PC-3 (cell line): ENCODE measurements at regions not wholly inside any gene's neighbourhood (a gene's known extent, or its start where the extent isn't known, plus 50 kb on each side); places are given as distances from the start of the nearest gene placed in this dataset.

Experiments used
- ATAC-seq: fragments of 200-7000 bp; cut with Tn5 transposase; 2 replicates; pipeline ENCODE4 v1.9.1; 2020; ENCODE audit warnings: mild to moderate bottlenecking, moderate library complexity
- BruUV-seq: library from RNA; stranded (reverse); fragments of 400-500 nt; replicated peaks from 2 replicates; lab custom pipeline; 2021; lab: Mats Ljungman, UMichigan
- CTCF ChIA-PET: fragments of 300-600 bp; sonication (Branson Sonifier 250); formaldehyde crosslinking; loops from one replicate; lab custom pipeline; 2022; ENCODE audit warnings: antibody characterized with exemption; lab: Charles Lee
- POLR2A ChIA-PET: fragments of 300-600 bp; sonication (Branson Sonifier 250); formaldehyde crosslinking; loops from one replicate; lab custom pipeline; 2022; ENCODE audit warnings: antibody characterized with exemption; ENCODE audit not compliant: unreplicated experiment; lab: Charles Lee
- DNase-seq: peaks from one replicate; pipeline ENCODE4 v3.0.0-alpha.2; 2015
- H2AFZ ChIP-seq: fragments of 300-600 bp; sonication (generic); 2 replicates; pipeline ENCODE4 v1.6.0; 2016; ENCODE audit warnings: antibody characterized with exemption, low read length
- H3F3A ChIP-seq: fragments of 300-600 bp; sonication (generic); one replicate; pipeline ENCODE4 v1.6.0; 2017; ENCODE audit warnings: antibody characterized with exemption, low read length, control low read depth, mild to moderate bottlenecking; ENCODE audit not compliant: unreplicated experiment
- H3K27ac ChIP-seq: fragments of 300-600 bp; sonication (generic); 2 replicates; pipeline ENCODE4 v1.5.1; 2016; ENCODE audit warnings: mild to moderate bottlenecking, low read length
- H3K27me3 ChIP-seq: fragments of 300-600 bp; sonication (generic); 2 replicates; pipeline ENCODE4 v1.6.1; 2016; ENCODE audit warnings: low read length, mixed read lengths
- H3K36me3 ChIP-seq: fragments of 300-600 bp; sonication (generic); 2 replicates; pipeline ENCODE4 v1.6.1; 2016; ENCODE audit warnings: low read depth, mixed run types, low read length, mixed read lengths
- H3K4me1 ChIP-seq: fragments of 300-600 bp; sonication (generic); 2 replicates; pipeline ENCODE4 v1.5.1; 2016; ENCODE audit warnings: low read length; ENCODE audit not compliant: insufficient read depth
- H3K4me2 ChIP-seq: fragments of 300-600 bp; sonication (generic); 2 replicates; pipeline ENCODE4 v1.6.0; 2016; ENCODE audit warnings: low read length
- H3K4me3 ChIP-seq: fragments of 300-600 bp; sonication (generic); 2 replicates; pipeline ENCODE4 v1.5.1; 2016; ENCODE audit warnings: mild to moderate bottlenecking, low read length, mixed read lengths
- H3K79me2 ChIP-seq: fragments of 300-600 bp; sonication (generic); 2 replicates; pipeline ENCODE4 v1.6.1; 2017; ENCODE audit warnings: low read length, mixed read lengths
- H3K9ac ChIP-seq: fragments of 300-600 bp; sonication (generic); 2 replicates; pipeline ENCODE4 v1.6.0; 2016; ENCODE audit warnings: mild to moderate bottlenecking, low read length
- H3K9me2 ChIP-seq: fragments of 300-600 bp; sonication (generic); replicated peaks from 2 replicates; pipeline ENCODE4 v1.6.1; 2016; ENCODE audit warnings: mixed run types, low read length, mixed read lengths
- H3K9me3 ChIP-seq: fragments of 300-600 bp; sonication (generic); 2 replicates; pipeline ENCODE4 v1.6.1; 2016; ENCODE audit warnings: low read length, mixed read lengths
- H4K20me1 ChIP-seq: fragments of 300-600 bp; sonication (generic); 2 replicates; pipeline ENCODE4 v1.6.1; 2016; ENCODE audit warnings: low read length, mixed read lengths
- EZH2 ChIP-seq: fragments of 300-600 bp; sonication (generic); IDR thresholded peaks from one replicate; pipeline ENCODE4 v1.6.1; 2017; ENCODE audit warnings: antibody characterized with exemption, mild to moderate bottlenecking, low read length; ENCODE audit not compliant: unreplicated experiment
- EZH2phosphoT487 ChIP-seq: fragments of 300-600 bp; sonication (generic); IDR thresholded peaks from 2 replicates; pipeline ENCODE4 v1.6.1; 2018; ENCODE audit warnings: mild to moderate bottlenecking, antibody characterized with exemption, low read length, borderline replicate concordance
- intact Hi-C: fragments of 100-400 bp; cut with micrococcal nuclease; formaldehyde crosslinking; loops from 2 replicates; pipeline ENCODE4 v1.9.0; 2023
- TF ChIP-seq, protein P1 (sequence below): fragments of 300-600 bp; sonication (generic); conservative IDR thresholded peaks from 2 replicates; pipeline ENCODE4 v1.5.1; 2017; ENCODE audit warnings: antibody characterized with exemption, low read depth, mild to moderate bottlenecking, low read length

DNA sequence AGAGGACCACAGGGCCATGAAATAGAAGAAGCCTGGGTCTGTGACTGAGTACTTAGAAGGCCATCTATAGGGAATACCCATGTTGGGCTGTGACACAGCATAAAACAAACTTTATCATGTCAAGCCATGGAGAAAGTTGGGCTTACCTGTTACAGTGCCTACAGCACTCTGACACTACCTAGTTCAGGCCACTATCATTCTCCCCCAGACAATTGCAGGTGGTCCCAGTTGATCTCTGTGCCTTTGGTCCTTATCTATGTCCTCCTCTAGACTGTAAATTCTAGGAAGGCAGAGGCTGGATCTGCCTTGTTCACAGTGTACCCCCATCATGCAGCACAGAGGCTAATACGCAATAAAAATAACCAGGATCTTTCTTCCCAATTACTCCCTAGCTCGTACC lies 69.1 kb downstream of the GCC1 start:
- TF ChIP-seq, protein P1, sequence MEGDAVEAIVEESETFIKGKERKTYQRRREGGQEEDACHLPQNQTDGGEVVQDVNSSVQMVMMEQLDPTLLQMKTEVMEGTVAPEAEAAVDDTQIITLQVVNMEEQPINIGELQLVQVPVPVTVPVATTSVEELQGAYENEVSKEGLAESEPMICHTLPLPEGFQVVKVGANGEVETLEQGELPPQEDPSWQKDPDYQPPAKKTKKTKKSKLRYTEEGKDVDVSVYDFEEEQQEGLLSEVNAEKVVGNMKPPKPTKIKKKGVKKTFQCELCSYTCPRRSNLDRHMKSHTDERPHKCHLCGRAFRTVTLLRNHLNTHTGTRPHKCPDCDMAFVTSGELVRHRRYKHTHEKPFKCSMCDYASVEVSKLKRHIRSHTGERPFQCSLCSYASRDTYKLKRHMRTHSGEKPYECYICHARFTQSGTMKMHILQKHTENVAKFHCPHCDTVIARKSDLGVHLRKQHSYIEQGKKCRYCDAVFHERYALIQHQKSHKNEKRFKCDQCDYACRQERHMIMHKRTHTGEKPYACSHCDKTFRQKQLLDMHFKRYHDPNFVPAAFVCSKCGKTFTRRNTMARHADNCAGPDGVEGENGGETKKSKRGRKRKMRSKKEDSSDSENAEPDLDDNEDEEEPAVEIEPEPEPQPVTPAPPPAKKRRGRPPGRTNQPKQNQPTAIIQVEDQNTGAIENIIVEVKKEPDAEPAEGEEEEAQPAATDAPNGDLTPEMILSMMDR, result no peak
- TF ChIP-seq EZH2phosphoT487 (no peak), EZH2 (no peak)
- Histone ChIP-seq H3K36me3 (no peaks in the 10 kb centered on the region), H3K79me2 (no peaks in the 10 kb centered on the region), H3K4me1 (no peaks in the 10 kb centered on the region), H3K27ac (no peak overlapping the region), H3K9me3 (no peaks in the 10 kb centered on the region), H3F3A (no peaks in the 10 kb centered on the region), H4K20me1 (no peaks in the 10 kb centered on the region), H3K9ac (no peak overlapping the region), H3K27me3 (peaks cover 3% of the 10 kb centered on the region; the same call in 1 of the 2 replicates), H3K9me2 (no peaks in the 10 kb centered on the region), H2AFZ (no peak overlapping the region), H3K4me3 (no peak overlapping the region), H3K4me2 (no peak overlapping the region)
- DNase-seq (no peak), ATAC-seq (no peak)
- ChIA-PET POLR2A (no interaction called here), CTCF (no interaction called here)
- intact Hi-C loops, result loop anchor here (10.0 kb wide), 1 partner anchor 172 kb away; no protein-coding TSS in a partner anchor
- BruUV-seq, result no TSS peak

DNA sequence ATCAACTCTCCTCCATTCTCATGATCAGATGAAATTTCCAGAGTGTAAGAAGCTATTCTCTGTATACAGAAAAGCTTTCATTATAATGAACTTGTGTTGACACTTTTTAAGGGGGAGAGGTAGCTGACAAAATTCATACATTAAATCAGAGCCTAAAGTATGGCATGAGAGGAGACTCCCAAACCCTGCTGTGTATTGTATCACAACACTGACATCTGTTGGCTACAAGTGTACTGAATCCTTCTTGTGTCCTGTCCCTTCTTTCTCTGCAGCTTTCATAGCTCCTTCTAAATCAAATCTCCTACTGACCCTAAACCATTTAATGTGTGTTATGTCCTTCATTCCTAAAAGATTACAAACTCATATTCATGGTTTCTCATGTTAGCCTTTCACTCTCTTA lies 70.9 kb downstream of the GCC1 start:
- no peaks in the 10 kb centered on the region for H3K36me3 ChIP-seq
- H3F3A ChIP-seq, result no peaks in the 10 kb centered on the region
- H3K79me2 ChIP-seq, result no peaks in the 10 kb centered on the region
- intact Hi-C loops, result loop anchor here (1.0 to 10.0 kb wide), 5 partner anchors 122 to 711 kb away; partner anchors contain the start of gene ZNF800
- H3K9me3 ChIP-seq, result no peaks in the 10 kb centered on the region
- POLR2A ChIA-PET, result interaction anchor here (0.7 kb wide), 1 partner anchor 217 kb away, joined by 5 read pairs; no protein-coding TSS in a partner anchor
- H3K27ac ChIP-seq, result no peak overlapping the region
- H3K9me2 ChIP-seq, result no peaks in the 10 kb centered on the region
- CTCF ChIA-PET, result interaction anchor here (0.5 to 1.2 kb wide), 6 partner anchors 11 to 714 kb away, joined by 3 to 10 read pairs (median 4); no protein-coding TSS in a partner anchor
- no peak overlapping the region for H3K4me2 ChIP-seq
- H3K4me1 ChIP-seq, result no peaks in the 10 kb centered on the region
- peaks cover 15% of the 10 kb centered on the region; the same call in 1 of the 2 replicates for H3K27me3 ChIP-seq
- no TSS peak for BruUV-seq
- TF ChIP-seq, protein P1, result peak; percentile 62
- TF ChIP-seq EZH2, result no peak
- ATAC-seq (peak; percentile 98), DNase-seq (peak; percentile 57)
- no peak overlapping the region for H2AFZ ChIP-seq
- no peak overlapping the region for H3K9ac ChIP-seq
- H3K4me3 ChIP-seq, result no peak overlapping the region
- H4K20me1 ChIP-seq, result no peaks in the 10 kb centered on the region

DNA sequence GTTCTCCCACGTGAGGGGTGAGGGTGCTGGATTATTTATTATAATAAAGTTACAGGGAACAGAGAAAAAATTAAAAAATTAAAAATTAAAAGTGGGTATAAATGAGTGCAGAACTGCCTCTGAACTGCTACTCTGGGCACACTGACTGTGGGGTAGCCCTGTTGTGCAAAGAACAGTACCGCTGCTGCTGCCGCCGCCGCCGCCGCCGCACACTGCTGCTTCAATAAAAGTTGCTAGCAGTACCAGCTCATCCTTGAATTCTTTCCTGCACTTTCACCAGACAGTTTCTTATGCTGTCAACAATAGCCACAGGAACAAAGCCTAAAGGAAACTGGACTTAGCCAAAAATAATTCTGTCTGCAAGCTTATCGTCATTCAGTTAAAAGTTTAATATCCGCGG lies 72.1 kb downstream of the GCC1 start:
- Histone ChIP-seq H3K79me2 (no peaks in the 10 kb centered on the region), H3K36me3 (no peaks in the 10 kb centered on the region), H3K4me2 (no peak overlapping the region), H3F3A (no peaks in the 10 kb centered on the region), H2AFZ (no peak overlapping the region), H3K4me1 (no peaks in the 10 kb centered on the region), H3K9me3 (no peaks in the 10 kb centered on the region), H3K9ac (no peak overlapping the region), H4K20me1 (no peaks in the 10 kb centered on the region), H3K4me3 (no peak overlapping the region), H3K27me3 (peaks cover 23% of the 10 kb centered on the region), H3K27ac (no peak overlapping the region), H3K9me2 (no peaks in the 10 kb centered on the region)
- ATAC-seq, result no peak
- intact Hi-C loops, result loop anchor here (5.0 to 10.0 kb wide), 2 partner anchors 121 to 169 kb away; partner anchors contain the start of gene ZNF800
- ChIA-PET CTCF (no interaction called here), POLR2A (no interaction called here)
- no peak for DNase-seq
- BruUV-seq, result no TSS peak
- no peak for TF ChIP-seq EZH2phosphoT487
- TF ChIP-seq, protein P1, result no peak
- TF ChIP-seq EZH2, result no peak
